ENCODE measurements at regions not wholly inside any gene's neighbourhood (a gene's known extent, or its start where the extent isn't known, plus 50 kb on each side); places are given as distances from the start of the nearest gene placed in this dataset.

DNA sequence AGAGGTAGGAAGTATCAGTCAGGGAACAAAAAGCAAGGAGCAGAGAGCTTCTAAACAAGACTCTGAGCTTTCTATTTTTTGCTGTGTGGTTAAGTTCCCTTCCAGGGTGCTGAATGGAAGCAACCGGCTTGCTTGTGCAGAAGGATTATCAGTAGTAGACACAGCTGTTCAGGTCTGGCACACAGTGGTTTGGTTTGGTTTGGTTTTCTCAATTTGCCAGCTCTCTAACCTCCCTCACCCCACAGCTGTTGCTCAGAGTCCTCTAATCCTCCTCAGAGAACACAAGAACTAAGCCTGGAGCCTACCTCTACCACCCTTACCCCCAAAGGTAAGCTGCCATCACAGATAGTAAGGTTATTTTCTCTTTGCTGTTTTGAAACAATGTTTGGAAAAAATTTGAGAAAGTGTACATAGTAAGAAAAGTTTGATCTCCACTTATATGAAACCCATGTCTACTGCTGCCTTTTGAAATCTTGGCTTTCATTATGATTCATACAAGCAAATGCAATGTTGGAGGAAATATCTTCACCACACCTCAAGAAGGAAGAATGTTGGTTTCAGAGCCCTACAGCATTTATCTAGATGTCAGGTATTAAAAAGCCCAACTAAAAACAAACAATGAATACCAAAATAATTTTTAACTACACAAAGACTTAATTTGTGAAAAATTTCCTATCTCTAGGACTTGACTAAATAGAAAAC is 255.3 kb downstream of the NR4A2 start:
- TF ChIP-seq POLR2A (IDR thresholded peaks at IDR 0.05) (no peak), EP300 (IDR thresholded peaks at IDR 0.05) (no peak)
- H3K27ac ChIP-seq = no peak overlapping the region
- ATAC-seq (ENCODE audit: low FRiP score in 2 of 2) (no peak), DNase-seq (no peak)
- H3K27me3 ChIP-seq = no peaks in the 10 kb centered on the region
- 70 to 82% methylated on average over 1 of the region's 1 CpG for WGBS, 2 donors
- no peaks in the 10 kb centered on the region for H3K4me1 ChIP-seq
- no peaks in the 10 kb centered on the region for H3K36me3 ChIP-seq
- H3K9me3 ChIP-seq = no peaks in the 10 kb centered on the region
- no peak overlapping the region for H3K4me3 ChIP-seq

DNA sequence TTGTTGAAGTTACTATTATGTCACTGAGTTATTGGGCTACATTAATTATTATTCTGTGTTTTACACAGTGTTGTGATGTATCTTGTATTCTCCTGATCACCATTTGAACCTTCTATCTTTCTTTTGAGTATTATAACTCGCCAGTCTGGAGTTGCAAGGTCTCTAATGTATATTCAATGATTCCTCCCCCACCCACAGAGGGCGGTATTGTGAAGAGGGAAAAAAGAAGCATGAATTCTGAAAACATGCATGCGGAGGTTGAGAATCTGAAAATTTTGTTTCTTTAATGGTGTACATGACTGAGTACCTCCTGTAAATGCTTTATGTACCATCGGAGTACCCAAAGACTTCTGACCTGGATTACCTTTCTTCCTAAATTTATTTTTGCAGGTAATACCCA is 266.6 kb downstream of the NR4A2 start:
- ATAC-seq (ENCODE audit: low FRiP score in 2 of 2) = no peak
- WGBS, 2 donors = 84 to 86% methylated on average over 4 of the region's 4 CpGs
- TF ChIP-seq, protein P1, sequence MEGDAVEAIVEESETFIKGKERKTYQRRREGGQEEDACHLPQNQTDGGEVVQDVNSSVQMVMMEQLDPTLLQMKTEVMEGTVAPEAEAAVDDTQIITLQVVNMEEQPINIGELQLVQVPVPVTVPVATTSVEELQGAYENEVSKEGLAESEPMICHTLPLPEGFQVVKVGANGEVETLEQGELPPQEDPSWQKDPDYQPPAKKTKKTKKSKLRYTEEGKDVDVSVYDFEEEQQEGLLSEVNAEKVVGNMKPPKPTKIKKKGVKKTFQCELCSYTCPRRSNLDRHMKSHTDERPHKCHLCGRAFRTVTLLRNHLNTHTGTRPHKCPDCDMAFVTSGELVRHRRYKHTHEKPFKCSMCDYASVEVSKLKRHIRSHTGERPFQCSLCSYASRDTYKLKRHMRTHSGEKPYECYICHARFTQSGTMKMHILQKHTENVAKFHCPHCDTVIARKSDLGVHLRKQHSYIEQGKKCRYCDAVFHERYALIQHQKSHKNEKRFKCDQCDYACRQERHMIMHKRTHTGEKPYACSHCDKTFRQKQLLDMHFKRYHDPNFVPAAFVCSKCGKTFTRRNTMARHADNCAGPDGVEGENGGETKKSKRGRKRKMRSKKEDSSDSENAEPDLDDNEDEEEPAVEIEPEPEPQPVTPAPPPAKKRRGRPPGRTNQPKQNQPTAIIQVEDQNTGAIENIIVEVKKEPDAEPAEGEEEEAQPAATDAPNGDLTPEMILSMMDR (IDR thresholded peaks at IDR 0.05) = no peak
- no peak for TF ChIP-seq POLR2A (IDR thresholded peaks at IDR 0.05)
- TF ChIP-seq EP300 (IDR thresholded peaks at IDR 0.05) = no peak
- no peak for TF ChIP-seq POLR2AphosphoS5 (IDR thresholded peaks at IDR 0.05)
- no peaks in the 10 kb centered on the region for H3K27me3 ChIP-seq
- DNase-seq = no peak
- no peak overlapping the region for H3K27ac ChIP-seq
- H3K36me3 ChIP-seq = no peaks in the 10 kb centered on the region
- H3K4me1 ChIP-seq = no peaks in the 10 kb centered on the region
- H3K4me3 ChIP-seq = no peak overlapping the region
- no peaks in the 10 kb centered on the region for H3K9me3 ChIP-seq

DNA sequence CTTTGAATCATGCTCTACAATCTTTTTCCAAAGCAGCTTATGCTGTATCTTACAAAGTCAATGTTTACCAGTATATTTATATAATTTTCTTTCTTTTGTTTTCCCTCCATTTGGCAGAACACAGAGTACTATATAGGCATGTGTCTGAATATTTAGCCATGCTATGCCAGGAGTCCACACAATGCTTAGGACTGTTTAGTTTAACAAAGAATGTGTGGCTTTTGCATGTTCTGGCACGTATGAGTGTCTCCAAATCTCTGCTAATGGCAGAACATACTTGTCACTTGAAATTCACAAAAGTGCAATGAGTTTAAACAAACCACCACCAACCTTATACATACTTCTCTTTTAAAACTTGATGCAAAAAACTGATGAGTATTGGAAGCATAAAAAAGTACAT is 268.0 kb downstream of the NR4A2 start:
- Histone ChIP-seq H3K36me3 (no peaks in the 10 kb centered on the region), H3K4me3 (no peak overlapping the region), H3K4me1 (no peaks in the 10 kb centered on the region), H3K27ac (no peak overlapping the region), H3K9me3 (no peaks in the 10 kb centered on the region), H3K27me3 (no peaks in the 10 kb centered on the region)
- ATAC-seq (ENCODE audit: low FRiP score in 2 of 2) (no peak), DNase-seq (no peak)
- TF ChIP-seq POLR2A (IDR thresholded peaks at IDR 0.05) (no peak), POLR2AphosphoS5 (IDR thresholded peaks at IDR 0.05) (no peak), EP300 (IDR thresholded peaks at IDR 0.05) (no peak)
- TF ChIP-seq, protein P1 (IDR thresholded peaks at IDR 0.05) = no peak
- WGBS, 2 donors = 50 to 69% methylated on average over 1 of the region's 1 CpG

DNA sequence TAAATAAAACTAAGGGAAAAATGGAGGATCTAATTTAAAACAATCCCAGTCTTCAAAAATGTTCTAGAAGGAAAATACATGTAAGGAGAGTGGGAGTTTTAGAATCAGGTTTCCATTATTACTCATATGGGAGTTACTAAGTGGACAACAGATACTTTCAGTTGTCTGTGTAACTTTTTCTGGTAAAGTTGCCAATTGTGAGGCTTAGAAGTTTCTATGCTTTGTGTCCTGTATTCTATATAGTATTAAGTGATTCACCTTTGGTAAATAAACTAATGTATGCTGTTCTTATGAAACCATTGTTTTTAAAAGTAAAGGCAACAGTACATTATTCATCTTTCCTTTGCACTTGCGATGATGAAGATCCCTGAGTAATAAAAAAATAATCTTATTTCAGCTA is 274.9 kb downstream of the NR4A2 start:
- DNase-seq (no peak), ATAC-seq (ENCODE audit: low FRiP score in 2 of 2) (no peak)
- Histone ChIP-seq H3K4me3 (no peak overlapping the region), H3K36me3 (no peaks in the 10 kb centered on the region), H3K27ac (no peak overlapping the region), H3K4me1 (no peaks in the 10 kb centered on the region), H3K9me3 (no peaks in the 10 kb centered on the region), H3K27me3 (no peaks in the 10 kb centered on the region)
- WGBS, 2 donors = 88 to 100% methylated on average over 1 of the region's 1 CpG
- TF ChIP-seq POLR2AphosphoS5 (IDR thresholded peaks at IDR 0.05) (no peak), POLR2A (IDR thresholded peaks at IDR 0.05) (no peak), EP300 (IDR thresholded peaks at IDR 0.05) (no peak)
- TF ChIP-seq, protein P1 (IDR thresholded peaks at IDR 0.05) = no peak

DNA sequence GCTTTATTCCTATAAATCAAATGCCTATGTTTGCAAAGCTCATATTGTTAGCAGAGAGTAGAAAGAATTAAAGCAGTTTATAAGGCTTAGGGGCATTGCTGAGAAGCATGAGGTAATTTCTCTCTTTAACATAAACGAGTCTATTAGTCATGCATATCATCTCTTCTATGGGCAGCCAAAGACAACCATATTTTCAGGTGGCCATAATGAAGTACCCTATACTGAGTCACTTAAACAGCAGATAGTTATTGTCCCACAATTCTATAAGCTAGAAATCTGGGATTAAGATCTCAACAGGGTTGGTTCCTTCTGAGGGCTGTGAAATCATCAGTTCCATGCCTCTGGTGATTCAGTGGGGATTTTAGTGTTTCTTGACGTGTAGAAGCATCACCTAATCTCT is 277.5 kb downstream of the NR4A2 start:
- Histone ChIP-seq H3K27ac (no peak overlapping the region), H3K36me3 (no peaks in the 10 kb centered on the region), H3K4me3 (no peak overlapping the region), H3K27me3 (no peaks in the 10 kb centered on the region), H3K4me1 (no peaks in the 10 kb centered on the region), H3K9me3 (no peaks in the 10 kb centered on the region)
- TF ChIP-seq POLR2A (IDR thresholded peaks at IDR 0.05) = no peak
- ATAC-seq (ENCODE audit: low FRiP score in 2 of 2) (no peak), DNase-seq (no peak)
- WGBS, 2 donors = 64 to 79% methylated on average over 2 of the region's 2 CpGs

DNA sequence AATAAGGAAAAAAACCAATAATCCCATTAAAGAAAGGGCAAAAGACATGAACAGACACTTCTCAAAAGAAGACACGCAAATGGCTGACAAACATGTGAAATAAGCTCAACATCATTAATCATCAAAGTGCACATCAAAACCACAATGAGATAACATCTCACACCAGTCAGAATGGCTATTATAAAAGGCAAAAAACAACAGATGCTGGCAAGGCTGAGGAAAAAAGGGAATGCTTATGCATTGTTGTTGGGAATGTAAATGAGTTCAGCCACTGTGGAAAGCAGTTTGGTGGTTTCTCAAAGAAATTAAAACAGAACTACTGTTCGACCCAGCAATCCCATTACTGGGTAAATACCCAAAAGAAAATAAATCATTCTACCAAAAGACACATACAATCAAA is 285.6 kb downstream of the NR4A2 start:
- Histone ChIP-seq H3K36me3 (no peaks in the 10 kb centered on the region), H3K9me3 (no peaks in the 10 kb centered on the region), H3K4me1 (no peaks in the 10 kb centered on the region), H3K27me3 (no peaks in the 10 kb centered on the region), H3K4me3 (no peak overlapping the region), H3K27ac (no peak overlapping the region)
- DNase-seq (no peak), ATAC-seq (ENCODE audit: low FRiP score in 2 of 2) (no peak)
- 70 to 81% methylated on average over 2 of the region's 2 CpGs for WGBS, 2 donors
- TF ChIP-seq, protein P1 (IDR thresholded peaks at IDR 0.05) = no peak
- TF ChIP-seq POLR2AphosphoS5 (IDR thresholded peaks at IDR 0.05) (no peak), EP300 (IDR thresholded peaks at IDR 0.05) (no peak), POLR2A (IDR thresholded peaks at IDR 0.05) (no peak)
